Smooth muscle cell (in vitro differentiated cells): ENCODE measurements at regions not wholly inside any gene's neighbourhood (a gene's known extent, or its start where the extent isn't known, plus 50 kb on each side); places are given as distances from the start of the nearest gene placed in this dataset.

Source experiments
- DNase-seq: peaks from one replicate; lab custom pipeline; 2025; ENCODE audit not compliant: unreplicated experiment; lab: John Stamatoyannopoulos, UW
- H2AFZ ChIP-seq: fragments of 200-600 bp; sonication (generic); 2 replicates; pipeline ENCODE4 v1.6.0; 2016; ENCODE audit warnings: antibody characterized with exemption, low read depth, mild to moderate bottlenecking
- H3F3A ChIP-seq: fragments of 200-600 bp; sonication (generic); 2 replicates; pipeline ENCODE4 v1.6.0; 2017; ENCODE audit warnings: antibody characterized with exemption, low read depth
- H3K27ac ChIP-seq: fragments of 200-600 bp; sonication (generic); 2 replicates; pipeline ENCODE4 v1.5.1; 2016; ENCODE audit warnings: low read depth, mild to moderate bottlenecking
- H3K27me3 ChIP-seq: fragments of 200-600 bp; sonication (generic); 2 replicates; pipeline ENCODE4 v1.6.1; 2016; ENCODE audit warnings: low read depth, mild to moderate bottlenecking
- H3K36me3 ChIP-seq: fragments of 200-600 bp; sonication (generic); 2 replicates; pipeline ENCODE4 v1.5.1; 2016; ENCODE audit warnings: low read depth
- H3K4me1 ChIP-seq: fragments of 200-600 bp; sonication (generic); 2 replicates; pipeline ENCODE4 v1.5.1; 2016; ENCODE audit warnings: low read depth
- H3K4me2 ChIP-seq: fragments of 200-600 bp; sonication (generic); 2 replicates; pipeline ENCODE4 v1.6.0; 2016; ENCODE audit warnings: mild to moderate bottlenecking
- H3K4me3 ChIP-seq: fragments of 200-600 bp; sonication (generic); 2 replicates; pipeline ENCODE4 v1.5.1; 2016; ENCODE audit warnings: mild to moderate bottlenecking
- H3K79me2 ChIP-seq: fragments of 200-600 bp; sonication (generic); 2 replicates; pipeline ENCODE4 v1.6.0; 2016; ENCODE audit warnings: low read depth, mild to moderate bottlenecking
- H3K9ac ChIP-seq: fragments of 200-600 bp; sonication (generic); 2 replicates; pipeline ENCODE4 v1.6.0; 2016; ENCODE audit warnings: low read depth
- H3K9me3 ChIP-seq: fragments of 200-600 bp; sonication (generic); replicated peaks from 2 replicates; pipeline ENCODE4 v1.5.1; 2016; ENCODE audit warnings: low read depth
- H4K20me1 ChIP-seq: fragments of 200-600 bp; sonication (generic); 2 replicates; pipeline ENCODE4 v1.6.0; 2016; ENCODE audit warnings: low read depth
- WGBS: methylation state at CpG from one replicate; pipeline ENCODE4 v1.1.7; 2016; ENCODE audit warnings: low lambda C conversion rate; 5-methylcytosine and 5-hydroxymethylcytosine counted together
- TF ChIP-seq, protein P1 (sequence below): fragments of 200-600 bp; sonication (generic); IDR thresholded peaks from 2 replicates; pipeline ENCODE4 v1.5.1; 2017; ENCODE audit warnings: borderline replicate concordance, mild to moderate bottlenecking, antibody characterized with exemption; ENCODE audit not compliant: insufficient read depth, poor library complexity, severe bottlenecking

DNA sequence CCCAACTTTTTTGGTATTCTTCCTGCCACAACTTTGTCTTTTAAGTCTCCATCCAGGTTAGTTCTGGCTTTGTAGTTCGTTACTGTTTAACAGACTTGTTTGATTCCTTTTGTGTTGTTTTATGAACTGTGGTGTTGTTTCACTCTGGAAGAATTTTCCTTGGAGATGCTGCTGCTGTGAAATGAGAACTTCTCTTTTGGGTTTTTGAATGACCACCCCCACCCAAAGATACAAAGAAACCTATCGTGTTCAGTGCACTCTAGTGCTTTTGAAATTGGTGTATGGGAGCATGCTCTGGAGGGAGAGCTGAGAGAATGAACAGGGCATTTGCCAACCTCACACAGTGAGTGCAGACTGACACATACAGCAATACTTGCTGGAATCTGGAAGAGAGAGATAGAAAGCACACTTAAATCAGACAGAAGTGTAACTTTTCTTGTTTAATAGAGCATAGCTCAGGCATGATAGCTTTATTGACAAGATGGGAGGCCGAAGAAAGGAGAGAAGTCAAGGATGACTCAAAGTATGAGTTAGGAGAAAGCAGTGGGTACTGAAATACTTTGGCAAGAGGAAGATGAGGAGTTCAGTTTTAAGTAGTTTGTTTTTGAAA, 293.1 kb downstream of the SOX4 start:
- DNase-seq, result no peak
- Histone ChIP-seq H3K27me3 (no peaks in the 10 kb centered on the region), H3K4me3 (no peak overlapping the region), H2AFZ (peak overlapping the region; percentile 15), H3K9me3 (no peaks in the 10 kb centered on the region), H4K20me1 (no peaks in the 10 kb centered on the region), H3F3A (peaks cover 27% of the 10 kb centered on the region), H3K36me3 (no peaks in the 10 kb centered on the region), H3K27ac (peak overlapping the region; percentile 90), H3K9ac (peak overlapping the region; percentile 35), H3K4me2 (peak overlapping the region; percentile 71), H3K79me2 (no peaks in the 10 kb centered on the region), H3K4me1 (peaks cover 26% of the 10 kb centered on the region)
- TF ChIP-seq, protein P1, sequence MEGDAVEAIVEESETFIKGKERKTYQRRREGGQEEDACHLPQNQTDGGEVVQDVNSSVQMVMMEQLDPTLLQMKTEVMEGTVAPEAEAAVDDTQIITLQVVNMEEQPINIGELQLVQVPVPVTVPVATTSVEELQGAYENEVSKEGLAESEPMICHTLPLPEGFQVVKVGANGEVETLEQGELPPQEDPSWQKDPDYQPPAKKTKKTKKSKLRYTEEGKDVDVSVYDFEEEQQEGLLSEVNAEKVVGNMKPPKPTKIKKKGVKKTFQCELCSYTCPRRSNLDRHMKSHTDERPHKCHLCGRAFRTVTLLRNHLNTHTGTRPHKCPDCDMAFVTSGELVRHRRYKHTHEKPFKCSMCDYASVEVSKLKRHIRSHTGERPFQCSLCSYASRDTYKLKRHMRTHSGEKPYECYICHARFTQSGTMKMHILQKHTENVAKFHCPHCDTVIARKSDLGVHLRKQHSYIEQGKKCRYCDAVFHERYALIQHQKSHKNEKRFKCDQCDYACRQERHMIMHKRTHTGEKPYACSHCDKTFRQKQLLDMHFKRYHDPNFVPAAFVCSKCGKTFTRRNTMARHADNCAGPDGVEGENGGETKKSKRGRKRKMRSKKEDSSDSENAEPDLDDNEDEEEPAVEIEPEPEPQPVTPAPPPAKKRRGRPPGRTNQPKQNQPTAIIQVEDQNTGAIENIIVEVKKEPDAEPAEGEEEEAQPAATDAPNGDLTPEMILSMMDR, result no peak
- 36% methylated on average over 3 of the region's 3 CpGs for WGBS

DNA sequence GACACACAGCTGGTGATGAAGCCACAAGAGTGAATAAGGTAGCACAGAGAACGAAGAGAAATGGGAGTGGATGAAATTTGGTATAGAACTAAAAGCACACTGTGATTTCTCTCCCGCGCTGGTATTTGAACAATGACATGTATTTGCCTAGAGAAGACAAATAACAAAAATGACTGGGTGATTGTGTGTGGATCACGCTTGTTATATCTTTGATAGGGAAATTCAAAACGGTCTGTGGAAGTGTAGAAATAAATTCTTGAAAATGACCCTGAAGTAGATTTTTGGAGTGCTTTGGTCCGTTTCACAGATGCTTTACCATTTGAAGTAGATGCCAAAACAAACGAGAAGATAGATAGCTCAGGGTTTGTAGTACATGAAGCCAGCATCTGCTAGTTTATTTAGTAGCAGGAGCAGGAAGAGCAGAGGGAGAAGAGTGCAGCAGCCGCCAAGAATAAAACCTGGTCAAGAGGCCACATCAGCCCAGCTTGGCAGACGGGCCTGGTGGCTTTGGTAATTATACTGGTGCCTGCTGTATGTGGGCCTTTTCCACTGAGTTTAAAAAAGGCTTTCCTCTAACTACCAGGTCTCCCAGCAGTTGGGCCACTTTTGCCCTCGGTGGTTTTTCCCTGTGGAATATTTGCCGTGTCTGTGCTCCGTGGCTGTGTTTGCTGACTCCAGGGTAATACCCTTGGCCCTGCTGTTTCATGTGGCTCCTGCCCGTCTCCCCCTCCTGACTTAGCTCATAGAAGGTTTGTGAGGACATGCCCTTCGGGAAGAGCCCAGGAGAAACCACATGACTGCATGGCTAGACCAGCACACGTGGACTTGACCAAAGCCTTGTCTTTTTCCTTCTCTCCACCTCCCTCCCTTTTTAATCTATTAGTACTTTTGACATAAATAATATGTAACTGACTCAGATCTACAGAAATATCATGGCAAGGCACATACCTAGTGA, 294.0 kb downstream of the SOX4 start:
- no peaks in the 10 kb centered on the region for H3K79me2 ChIP-seq
- peak overlapping the region; percentile 90 for H3K27ac ChIP-seq
- peak overlapping the region; percentile 71 for H3K4me2 ChIP-seq
- no peaks in the 10 kb centered on the region for H4K20me1 ChIP-seq
- peaks cover 26% of the 10 kb centered on the region for H3K4me1 ChIP-seq
- H3K9ac ChIP-seq, result no peak overlapping the region
- peaks cover 27% of the 10 kb centered on the region for H3F3A ChIP-seq
- no peak for DNase-seq
- no peak overlapping the region for H2AFZ ChIP-seq
- no peaks in the 10 kb centered on the region for H3K36me3 ChIP-seq
- TF ChIP-seq, protein P1, result no peak
- H3K9me3 ChIP-seq, result no peaks in the 10 kb centered on the region
- H3K4me3 ChIP-seq, result no peak overlapping the region
- no peaks in the 10 kb centered on the region for H3K27me3 ChIP-seq
- WGBS, result 86% methylated on average over 15 of the region's 15 CpGs

DNA sequence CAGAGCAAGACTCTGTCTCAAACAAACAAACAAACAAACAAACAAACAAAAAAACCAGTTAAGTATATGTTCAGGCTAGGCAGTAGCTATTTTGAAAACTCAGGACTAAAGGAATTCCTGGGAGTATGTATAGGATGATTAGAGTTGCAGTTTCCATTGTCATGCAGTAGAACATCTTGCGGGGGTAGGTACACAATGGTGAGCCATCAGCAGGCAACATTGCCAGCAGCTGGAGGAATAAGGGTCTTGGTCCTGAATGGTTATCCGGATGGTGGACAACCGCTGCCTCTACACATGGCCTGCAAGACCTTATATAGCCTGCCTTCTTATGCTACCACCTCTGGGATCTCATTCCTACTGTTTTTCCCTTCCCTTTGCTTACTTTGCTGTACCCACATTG, 297.5 kb downstream of the SOX4 start:
- no peak overlapping the region for H3K27ac ChIP-seq
- 64% methylated on average over 3 of the region's 3 CpGs for WGBS
- peaks cover 10% of the 10 kb centered on the region for H3K4me1 ChIP-seq
- no peaks in the 10 kb centered on the region for H3K79me2 ChIP-seq
- H3K9me3 ChIP-seq, result no peaks in the 10 kb centered on the region
- H2AFZ ChIP-seq, result no peak overlapping the region
- H3F3A ChIP-seq, result peaks cover 14% of the 10 kb centered on the region
- no peaks in the 10 kb centered on the region for H3K36me3 ChIP-seq
- H4K20me1 ChIP-seq, result no peaks in the 10 kb centered on the region
- H3K4me3 ChIP-seq, result no peak overlapping the region
- no peak for DNase-seq
- TF ChIP-seq, protein P1, result no peak
- H3K27me3 ChIP-seq, result no peaks in the 10 kb centered on the region
- no peak overlapping the region for H3K4me2 ChIP-seq
- no peak overlapping the region for H3K9ac ChIP-seq
